HG03460 (cell line): ENCODE measurements at regions not wholly inside any gene's neighbourhood (a gene's known extent, or its start where the extent isn't known, plus 50 kb on each side); places are given as distances from the start of the nearest gene placed in this dataset.
"Not testable (repeated sequence)": the region's sequence is repeated elsewhere in the genome, so short reads cannot be mapped to it uniquely, and the experiment has no call there.

ENCODE experiments used
- ATAC-seq: cut with Tn5 transposase; IDR thresholded peaks from one replicate; pipeline ENCODE4 v1.9.1; 2021; ENCODE audit not compliant: unreplicated experiment

DNA sequence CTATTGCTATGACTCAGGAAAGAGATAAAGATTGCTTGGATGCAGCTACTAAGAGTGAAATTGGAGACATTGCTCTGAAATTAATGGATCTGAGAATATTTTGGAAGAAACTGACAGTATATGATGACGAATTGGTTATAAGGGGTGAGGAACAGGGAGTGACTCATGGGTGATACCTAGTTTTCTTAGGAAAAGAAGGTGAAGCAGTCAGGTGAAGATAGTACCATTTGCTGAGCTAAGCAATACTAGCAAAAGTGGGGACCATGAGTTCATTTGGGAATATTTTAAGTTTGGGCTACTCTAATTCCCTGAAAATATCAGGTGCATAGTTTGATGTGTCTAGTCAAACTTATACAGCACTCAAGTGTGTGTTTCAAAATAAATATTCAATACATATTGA, 260.1 kb upstream of the NFIA start:
- no peak for ATAC-seq

DNA sequence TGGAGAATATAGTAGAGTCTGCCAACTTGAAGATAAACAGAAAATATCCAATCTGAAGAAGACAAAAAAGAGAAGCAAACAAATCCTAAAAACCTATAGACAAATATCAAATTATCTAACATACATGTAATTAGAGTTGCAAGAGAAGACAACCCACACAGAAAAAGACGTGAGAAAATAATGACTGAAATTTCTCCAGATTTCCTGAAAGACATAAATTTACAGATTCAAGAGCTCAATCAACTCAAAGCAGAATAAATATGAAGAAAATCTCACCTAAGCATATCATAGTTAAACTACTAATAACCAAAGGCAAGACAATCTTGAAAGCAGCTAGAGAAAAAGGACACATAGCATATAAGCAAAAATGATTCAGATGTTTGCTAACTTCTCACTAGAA, 261.2 kb upstream of the NFIA start:
- no peak for ATAC-seq

GRCh38 chr1:60818969-60819701, 263.2 kb upstream of the NFIA start:
- no peak for ATAC-seq

DNA sequence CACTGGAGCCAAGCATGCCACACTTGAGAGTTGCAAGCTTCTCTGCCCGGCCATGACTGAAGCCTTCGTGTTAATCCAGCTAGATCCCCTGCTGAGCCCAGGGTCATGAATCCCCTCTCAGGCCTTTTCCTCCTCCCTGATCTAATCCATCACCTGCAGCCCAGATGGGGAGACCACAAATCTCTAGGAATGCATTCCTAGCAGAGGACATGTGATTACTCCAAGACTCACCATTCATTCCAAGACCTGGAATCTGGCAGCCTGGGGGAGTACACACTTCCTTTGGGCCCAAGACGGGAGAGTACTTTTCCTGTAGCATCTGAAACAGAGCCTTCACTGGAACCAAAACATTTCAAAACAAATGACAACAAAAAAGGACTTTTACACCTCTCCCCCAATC, 269.3 kb upstream of the NFIA start:
- no peak for ATAC-seq

DNA sequence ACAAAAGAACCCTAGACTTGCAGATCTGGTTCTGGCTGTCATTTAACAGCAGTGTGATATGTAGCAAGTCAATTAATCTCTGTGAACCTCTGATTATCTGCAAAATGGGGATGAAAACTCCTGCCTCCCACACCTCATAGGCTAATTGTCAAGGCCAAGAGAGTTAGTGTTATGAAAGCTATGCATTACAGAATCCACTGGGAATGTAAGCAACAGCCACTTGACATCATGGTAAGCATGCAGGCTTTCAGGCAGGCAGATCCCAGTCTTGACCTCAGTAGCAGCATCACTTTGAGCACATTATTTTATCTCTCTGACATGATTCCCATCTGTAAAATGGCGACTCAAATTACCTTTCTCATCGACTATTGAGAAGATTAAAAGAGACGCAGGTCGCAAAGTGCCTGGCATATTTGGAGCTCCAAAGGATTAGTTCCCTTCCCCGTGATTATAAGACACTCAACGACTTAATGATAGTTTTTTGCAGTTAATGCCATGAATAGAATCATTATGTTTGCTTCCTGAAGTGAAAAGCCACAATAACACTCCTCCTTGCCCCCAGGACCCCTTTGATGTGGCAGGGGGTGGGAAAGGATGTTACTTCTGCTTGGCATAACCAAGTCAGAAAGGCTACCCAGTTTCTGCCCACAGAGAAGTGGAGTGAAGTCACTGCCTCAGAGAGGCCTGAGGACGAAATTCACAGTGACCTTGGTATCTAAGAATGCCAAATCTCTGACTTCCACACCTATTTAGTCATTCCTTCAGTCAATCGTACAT, 273.0 kb upstream of the NFIA start:
- ATAC-seq = no peak

DNA sequence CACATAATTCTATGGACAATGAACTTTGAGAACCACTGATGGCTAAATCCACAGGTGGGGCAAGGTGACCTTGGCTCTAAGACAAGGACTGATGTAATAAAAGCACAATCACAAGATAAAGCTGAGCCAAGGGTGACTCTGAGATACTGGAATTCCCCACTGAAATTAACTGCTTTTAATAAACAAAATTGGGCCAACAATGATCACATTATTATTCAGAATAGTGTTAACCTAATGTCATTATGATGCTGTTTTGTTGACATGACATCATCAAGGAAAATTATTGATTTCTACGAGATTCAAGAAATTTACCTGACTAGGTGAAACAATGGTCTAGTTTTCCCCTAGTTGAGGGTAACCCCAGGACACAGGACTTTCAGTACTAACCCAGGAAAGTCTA, 273.7 kb upstream of the NFIA start:
- no peak for ATAC-seq

GRCh38 chr1:60802884-60803283, 279.5 kb upstream of the NFIA start:
- ATAC-seq = no peak

- no peak for ATAC-seq
Measured at GRCh38 chr1:60797351-60797750, 285.0 kb upstream of the NFIA start.

DNA sequence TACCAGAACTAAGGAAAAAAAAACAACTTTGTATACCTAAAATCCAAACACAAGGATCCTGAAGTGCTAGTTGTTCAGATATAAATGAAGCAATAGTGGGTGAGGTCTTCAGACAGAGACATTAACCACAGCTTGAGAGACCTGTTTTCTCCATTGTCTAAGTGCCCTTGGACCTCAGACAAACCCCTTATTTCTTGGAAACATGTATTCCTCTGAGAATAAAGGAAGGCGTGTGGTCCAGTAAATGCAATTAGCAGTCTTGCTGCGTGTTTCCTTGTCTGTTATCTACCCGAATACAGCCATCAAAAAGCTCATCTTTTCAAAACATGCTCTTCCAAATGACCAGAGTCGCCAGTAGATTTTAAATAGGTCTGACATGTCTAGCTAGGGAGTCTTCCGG, 291.1 kb upstream of the NFIA start:
- ATAC-seq = no peak

DNA sequence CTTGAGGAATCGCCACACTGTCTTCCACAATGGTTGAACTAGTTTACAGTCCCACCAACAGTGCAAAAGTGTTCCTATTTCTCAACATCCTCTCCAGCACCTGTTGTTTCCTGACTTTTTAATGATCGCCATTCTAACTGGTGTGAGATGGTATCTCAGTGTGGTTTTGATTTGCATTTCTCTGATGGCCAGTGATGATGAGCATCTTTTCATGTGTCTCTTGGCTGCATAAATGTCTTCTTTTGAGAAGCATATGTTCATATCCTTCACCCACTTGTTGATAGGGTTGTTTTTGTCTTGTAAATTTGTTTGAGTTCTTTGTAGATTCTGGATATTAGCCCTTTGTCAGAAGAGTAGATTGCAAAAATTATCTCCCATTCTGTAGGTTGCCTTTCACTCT, 309.3 kb upstream of the NFIA start:
- ATAC-seq = not testable (repeated sequence)

GRCh38 chr1:60769082-60769481, 313.3 kb upstream of the NFIA start:
- ATAC-seq = no peak

DNA sequence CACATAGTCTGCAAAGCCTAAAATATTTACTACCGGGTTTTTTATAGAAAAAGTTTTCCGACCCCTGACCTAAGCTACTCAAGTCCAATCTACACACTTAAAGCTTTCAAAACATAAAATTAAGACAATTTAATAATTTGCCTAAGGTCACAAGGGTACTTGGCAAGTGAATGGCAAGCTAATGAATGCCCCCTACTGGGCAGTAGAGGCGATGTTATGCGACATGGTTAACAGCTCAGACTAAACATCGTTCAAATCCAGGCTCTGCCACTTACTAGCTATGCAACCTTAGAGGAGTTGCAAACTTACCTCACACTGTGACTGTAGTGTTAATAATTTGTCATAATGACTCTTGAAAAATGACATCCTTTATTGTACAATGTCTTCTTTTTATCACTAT, 317.2 kb upstream of the NFIA start:
- peak; percentile 54 for ATAC-seq

GRCh38 chr1:60764489-60764888, 317.9 kb upstream of the NFIA start:
- ATAC-seq = no peak

DNA sequence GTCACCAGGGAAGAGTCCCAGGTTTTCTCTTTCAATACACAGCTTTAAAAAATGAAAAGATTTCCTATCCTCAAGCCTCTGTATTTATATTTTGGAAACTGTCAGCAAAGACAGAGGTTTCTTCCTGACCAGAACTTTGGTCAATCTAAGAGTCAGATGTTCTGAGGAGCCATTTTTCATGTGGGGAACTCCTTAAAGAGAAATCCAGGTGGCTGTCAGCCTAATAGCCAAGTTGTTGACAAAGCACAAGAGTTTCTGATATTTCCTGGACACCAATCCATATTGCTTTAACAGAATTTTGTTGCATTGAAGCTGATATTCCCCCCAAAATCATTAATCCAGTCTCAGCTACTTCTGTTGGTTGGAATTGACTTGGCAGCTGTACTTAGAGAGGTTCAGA, 318.6 kb upstream of the NFIA start:
- no peak for ATAC-seq

DNA sequence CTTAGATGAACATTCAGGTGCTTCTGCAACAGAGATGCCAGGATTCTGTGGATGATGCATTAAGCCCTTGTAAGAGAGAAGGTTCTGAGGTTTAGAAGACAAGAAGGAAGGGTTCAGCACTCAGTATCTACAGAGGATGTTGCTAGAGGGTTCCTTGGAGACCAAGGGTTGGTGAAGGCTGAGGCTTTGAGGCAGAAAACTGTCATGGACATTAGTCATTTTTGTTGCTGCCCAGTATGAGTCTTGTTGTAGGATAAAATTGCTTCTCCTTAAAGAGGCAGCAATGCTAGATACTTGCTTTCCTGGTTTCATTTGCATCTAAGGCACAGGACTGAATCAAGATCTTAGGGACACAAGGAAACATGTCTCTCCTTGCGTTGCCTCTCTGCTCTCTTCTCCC, 319.4 kb upstream of the NFIA start:
- ATAC-seq = no peak

GRCh38 chr1:60762176-60762575, 320.2 kb upstream of the NFIA start:
- ATAC-seq = no peak

GRCh38 chr1:60759291-60759690, 323.1 kb upstream of the NFIA start:
- no peak for ATAC-seq

DNA sequence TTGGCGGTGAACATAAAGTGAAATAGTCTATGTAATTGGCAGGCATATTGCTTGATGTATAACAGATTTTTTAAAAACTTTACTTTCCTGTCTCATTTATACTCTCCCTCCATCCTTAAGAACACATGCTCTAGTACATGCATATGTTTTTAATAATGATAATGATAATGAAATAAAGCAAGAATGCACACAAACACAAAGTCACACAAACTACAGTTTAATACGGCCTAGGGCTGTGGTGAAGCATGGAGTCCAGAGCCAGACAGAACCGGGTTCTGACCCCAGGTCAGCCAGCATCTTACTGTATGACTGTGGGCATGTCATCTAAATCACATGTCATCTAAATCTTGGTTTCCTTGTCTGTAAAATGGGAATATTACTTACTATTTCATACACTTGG, 324.9 kb upstream of the NFIA start:
- no peak for ATAC-seq

GRCh38 chr1:60753036-60753900, 329.1 kb upstream of the NFIA start:
- ATAC-seq = no peak

GRCh38 chr1:60751306-60751705, 331.1 kb upstream of the NFIA start:
- no peak for ATAC-seq

DNA sequence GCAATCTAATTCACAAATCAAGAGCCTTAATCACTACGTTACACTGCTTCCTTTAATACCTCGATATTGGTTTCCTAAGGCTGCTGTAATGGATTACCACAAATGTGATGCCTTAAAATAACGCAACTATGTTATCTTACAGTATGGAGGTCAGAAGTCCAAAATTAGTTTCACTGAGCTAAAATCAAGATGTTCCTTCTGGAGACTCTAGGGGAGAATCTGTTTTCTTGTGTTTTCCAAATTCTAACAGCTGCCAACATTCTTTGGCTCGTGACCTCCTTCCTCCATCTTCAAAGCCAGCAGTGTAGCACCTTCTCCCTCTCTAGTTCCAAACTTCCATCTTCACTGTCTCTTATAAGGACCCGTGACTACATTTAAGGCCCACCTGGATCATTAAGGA, 335.0 kb upstream of the NFIA start:
- no peak for ATAC-seq
